ENCODE measurements at regions not wholly inside any gene's neighbourhood (a gene's known extent, or its start where the extent isn't known, plus 50 kb on each side); places are given as distances from the start of the nearest gene placed in this dataset.

- no peaks in the 10 kb centered on the region for H3K27me3 ChIP-seq (replicated peaks; ENCODE audit: control insufficient read depth, insufficient read depth, low read length)
- BruUV-seq (replicated peaks) = no TSS peak
- H3K9me3 ChIP-seq = no peaks in the 10 kb centered on the region
- Mint-ChIP-seq H3K27me3 (ENCODE audit: insufficient read depth, unreplicated experiment) (peaks cover 9% of the 10 kb centered on the region), H3K27ac (ENCODE audit: unreplicated experiment) (no peak overlapping the region), H3K9me3 (ENCODE audit: unreplicated experiment) (no peaks in the 10 kb centered on the region), H3K4me3 (ENCODE audit: unreplicated experiment) (no peak overlapping the region), H3K4me1 (ENCODE audit: low read depth, unreplicated experiment) (no peaks in the 10 kb centered on the region), H3K36me3 (ENCODE audit: insufficient read depth, unreplicated experiment) (no peaks in the 10 kb centered on the region)
- H3K4me3 ChIP-seq (ENCODE audit: low read depth, low read length) = no peak overlapping the region
- ChIA-PET POLR2A (no interaction called here), CTCF (no interaction called here)
- no peaks in the 10 kb centered on the region for H3K4me1 ChIP-seq
- TF ChIP-seq CTCF (IDR thresholded peaks at IDR 0.05; ENCODE audit: insufficient read depth in 1 of 2, low read depth in 1 of 2, low read length in 1 of 2, severe bottlenecking in 1 of 2, unreplicated experiment in 1 of 2) = no peak
- intact Hi-C loops (cut with micrococcal nuclease; ENCODE audit: unreplicated experiment) = no loop called here
- H3K36me3 ChIP-seq (ENCODE audit: control insufficient read depth, insufficient read depth, low read length) = no peaks in the 10 kb centered on the region
- DNase-seq = no peak
These were observed 514.7 kb downstream of the NUF2 start for GRCh38 chr1:163836481-163836880.

GRCh38 chr1:163837206-163837605 lies 515.5 kb downstream of the NUF2 start:
- POLR2A ChIA-PET = interaction anchor here (0.6 kb wide), 1 partner anchor 451 kb away, joined by 5 read pairs; no protein-coding TSS in a partner anchor
- H3K27ac Mint-ChIP-seq (ENCODE audit: unreplicated experiment) = no peak overlapping the region

GRCh38 chr1:163842571-163842970 lies 520.8 kb downstream of the NUF2 start:
- Histone ChIP-seq H3K36me3 (ENCODE audit: control insufficient read depth, insufficient read depth, low read length) (no peaks in the 10 kb centered on the region), H3K4me3 (ENCODE audit: low read depth, low read length) (no peak overlapping the region), H3K27me3 (replicated peaks; ENCODE audit: control insufficient read depth, insufficient read depth, low read length) (no peaks in the 10 kb centered on the region), H3K4me1 (no peaks in the 10 kb centered on the region), H3K9me3 (no peaks in the 10 kb centered on the region)
- no peaks in the 10 kb centered on the region for H3K9me3 Mint-ChIP-seq (ENCODE audit: unreplicated experiment)
- H3K4me1 Mint-ChIP-seq (ENCODE audit: low read depth, unreplicated experiment) = no peaks in the 10 kb centered on the region
- H3K27ac Mint-ChIP-seq (ENCODE audit: unreplicated experiment) = no peak overlapping the region
- H3K27me3 Mint-ChIP-seq (ENCODE audit: insufficient read depth, unreplicated experiment) = peaks cover 12% of the 10 kb centered on the region
- POLR2A ChIA-PET = no interaction called here
- no peaks in the 10 kb centered on the region for H3K36me3 Mint-ChIP-seq (ENCODE audit: insufficient read depth, unreplicated experiment)
- no peak overlapping the region for H3K4me3 Mint-ChIP-seq (ENCODE audit: unreplicated experiment)
- CTCF ChIA-PET = no interaction called here
- intact Hi-C loops (cut with micrococcal nuclease; ENCODE audit: unreplicated experiment) = no loop called here
- no peak for DNase-seq
- no peak for TF ChIP-seq CTCF (IDR thresholded peaks at IDR 0.05; ENCODE audit: insufficient read depth in 1 of 2, low read depth in 1 of 2, low read length in 1 of 2, severe bottlenecking in 1 of 2, unreplicated experiment in 1 of 2)
- no TSS peak for BruUV-seq (replicated peaks)

More at GRCh38 chr1:163837206-163837605, 515.5 kb downstream of the NUF2 start:
- no peaks in the 10 kb centered on the region for H3K4me1 ChIP-seq
- no TSS peak for BruUV-seq (replicated peaks)
- H3K36me3 ChIP-seq (ENCODE audit: control insufficient read depth, insufficient read depth, low read length) = no peaks in the 10 kb centered on the region
- H3K9me3 Mint-ChIP-seq (ENCODE audit: unreplicated experiment) = no peaks in the 10 kb centered on the region
- H3K4me1 Mint-ChIP-seq (ENCODE audit: low read depth, unreplicated experiment) = no peaks in the 10 kb centered on the region
- no peaks in the 10 kb centered on the region for H3K36me3 Mint-ChIP-seq (ENCODE audit: insufficient read depth, unreplicated experiment)
- intact Hi-C loops (cut with micrococcal nuclease; ENCODE audit: unreplicated experiment) = no loop called here
- no peak for TF ChIP-seq CTCF (IDR thresholded peaks at IDR 0.05; ENCODE audit: insufficient read depth in 1 of 2, low read depth in 1 of 2, low read length in 1 of 2, severe bottlenecking in 1 of 2, unreplicated experiment in 1 of 2)
- H3K9me3 ChIP-seq = no peaks in the 10 kb centered on the region
- CTCF ChIA-PET = no interaction called here
- DNase-seq = no peak
- H3K4me3 ChIP-seq (ENCODE audit: low read depth, low read length) = no peak overlapping the region
- H3K27me3 ChIP-seq (replicated peaks; ENCODE audit: control insufficient read depth, insufficient read depth, low read length) = no peaks in the 10 kb centered on the region
- H3K27me3 Mint-ChIP-seq (ENCODE audit: insufficient read depth, unreplicated experiment) = peaks cover 12% of the 10 kb centered on the region
- no peak overlapping the region for H3K4me3 Mint-ChIP-seq (ENCODE audit: unreplicated experiment)
